GM12874 (cell line): ENCODE measurements at regions not wholly inside any gene's neighbourhood (a gene's known extent, or its start where the extent isn't known, plus 50 kb on each side); places are given as distances from the start of the nearest gene placed in this dataset.

Source experiments
- CTCF ChIP-seq: IDR thresholded peaks from 2 replicates; pipeline ENCODE4 v1.5.1; 2011; ENCODE audit warnings: low read depth, mild to moderate bottlenecking, control low read depth, low read length, moderate library complexity; ENCODE audit not compliant: insufficient read depth

- TF ChIP-seq CTCF, result no peak
Observed at GRCh38 chr16:55964923-55965475, 89.8 kb upstream of the CES5A start.

- no peak for TF ChIP-seq CTCF
Observed at GRCh38 chr16:55955845-55956244, 80.7 kb upstream of the CES5A start.

- TF ChIP-seq CTCF, result no peak
Observed at GRCh38 chr16:55955424-55955823, 80.3 kb upstream of the CES5A start.

- TF ChIP-seq CTCF, result no peak
Observed at GRCh38 chr16:55954906-55955305, 79.7 kb upstream of the CES5A start.

- TF ChIP-seq CTCF, result no peak
Observed at GRCh38 chr16:55949518-55949917, 74.3 kb upstream of the CES5A start.

- no peak for TF ChIP-seq CTCF
Observed at GRCh38 chr16:55948230-55948629, 73.1 kb upstream of the CES5A start.

GRCh38 chr16:55947366-55947765 lies 72.2 kb upstream of the CES5A start:
- TF ChIP-seq CTCF, result no peak
